GM19023 (cell line): ENCODE measurements at regions not wholly inside any gene's neighbourhood (a gene's known extent, or its start where the extent isn't known, plus 50 kb on each side); places are given as distances from the start of the nearest gene placed in this dataset.
"Not testable (repeated sequence)": the region's sequence is repeated elsewhere in the genome, so short reads cannot be mapped to it uniquely, and the experiment has no call there.

Experiments used
- ATAC-seq: cut with Tn5 transposase; IDR thresholded peaks from one replicate; pipeline ENCODE4 v1.9.1; 2021; ENCODE audit warnings: mild to moderate bottlenecking, moderate library complexity; ENCODE audit not compliant: unreplicated experiment

DNA sequence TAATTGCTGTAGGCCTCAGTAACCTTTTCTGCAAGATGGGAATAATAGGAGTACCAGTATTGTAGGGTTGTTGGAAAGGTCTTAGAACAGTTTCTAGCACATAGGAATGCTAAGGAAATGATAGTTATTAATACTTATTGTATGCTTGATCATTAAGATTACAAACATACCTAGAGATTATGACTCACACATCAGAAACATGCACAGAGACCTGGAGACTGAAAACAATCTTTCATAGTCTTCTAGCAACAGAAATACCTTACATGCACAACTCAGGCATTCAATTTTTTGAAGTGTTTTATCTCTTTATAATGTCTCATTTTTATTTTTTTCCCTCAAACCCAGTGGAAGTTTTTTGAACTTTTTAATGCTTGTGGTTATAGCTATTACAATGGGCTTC is 104.4 kb upstream of the ZBTB20 start:
- no peak for ATAC-seq

DNA sequence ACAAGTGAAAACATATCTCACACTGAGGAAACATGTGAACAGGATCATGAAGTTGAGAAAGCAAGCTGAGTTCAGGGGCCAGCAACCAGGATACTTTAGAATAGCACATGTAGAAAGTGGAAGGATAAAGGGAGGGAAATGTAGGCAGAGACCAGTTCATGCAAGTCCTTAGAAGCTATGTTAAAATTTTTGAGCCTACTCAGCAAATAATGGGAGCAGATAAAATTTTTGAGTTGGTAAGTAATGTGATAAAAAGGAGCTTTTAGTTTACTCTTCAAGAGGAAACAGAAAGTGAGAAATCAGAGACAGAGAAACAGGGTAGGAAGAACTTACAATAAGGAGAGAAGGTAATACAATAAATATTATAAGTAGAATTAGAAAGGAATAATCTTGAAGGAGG is 105.6 kb upstream of the ZBTB20 start:
- no peak for ATAC-seq

DNA sequence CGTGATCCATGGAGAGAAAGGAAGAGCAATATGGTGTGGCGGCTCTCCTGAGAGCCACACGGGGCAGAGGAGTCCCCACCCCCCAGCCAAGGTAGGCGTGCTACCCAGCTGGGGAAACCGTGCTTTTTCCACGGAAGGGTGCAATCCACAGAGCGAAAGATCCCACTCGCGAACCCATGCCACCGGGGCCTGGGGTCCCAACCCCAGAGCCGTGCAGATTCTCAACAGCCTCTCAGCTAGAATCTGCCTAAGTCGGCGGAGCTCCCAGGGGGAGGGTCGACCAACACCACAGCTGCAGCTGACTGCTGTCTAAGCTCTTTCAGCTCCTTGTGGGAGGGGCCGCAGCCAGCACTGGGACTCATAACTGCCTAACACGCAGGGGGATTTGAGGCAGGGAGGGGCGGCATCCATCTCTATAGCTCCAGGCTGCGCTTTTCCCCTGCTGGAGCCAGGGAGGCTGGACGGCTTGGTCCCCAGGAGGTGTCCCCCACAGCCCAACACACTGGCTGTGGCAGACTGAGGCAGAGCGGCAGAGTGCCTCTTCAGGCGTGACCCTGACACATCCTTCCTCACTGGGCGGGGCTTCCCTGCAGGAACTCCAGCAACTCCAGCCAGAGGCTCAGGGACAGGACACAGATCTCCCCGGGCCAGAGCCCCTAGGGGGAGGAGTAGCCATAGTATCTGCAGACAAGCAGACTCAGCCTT is 107.6 kb upstream of the ZBTB20 start:
- no peak for ATAC-seq

DNA sequence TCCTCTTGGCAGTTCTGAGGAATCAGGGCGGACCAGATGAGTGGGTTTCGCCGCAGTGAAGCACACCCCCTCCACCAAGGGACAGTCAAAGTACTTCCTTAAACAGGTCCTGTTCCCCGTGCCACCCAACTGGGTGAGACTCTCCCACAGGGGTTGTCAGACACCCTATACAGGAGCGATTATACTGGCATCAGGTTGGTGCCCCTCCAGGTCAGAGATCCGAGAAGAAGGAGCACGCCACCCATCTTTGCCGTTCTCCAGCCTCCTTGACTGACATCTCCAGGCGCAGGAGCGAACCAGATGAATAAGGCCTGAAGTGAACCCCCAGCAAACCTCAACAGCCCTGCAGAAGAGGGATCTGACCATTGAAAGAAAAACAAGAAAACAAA is 108.1 kb upstream of the ZBTB20 start:
- ATAC-seq: no peak

DNA sequence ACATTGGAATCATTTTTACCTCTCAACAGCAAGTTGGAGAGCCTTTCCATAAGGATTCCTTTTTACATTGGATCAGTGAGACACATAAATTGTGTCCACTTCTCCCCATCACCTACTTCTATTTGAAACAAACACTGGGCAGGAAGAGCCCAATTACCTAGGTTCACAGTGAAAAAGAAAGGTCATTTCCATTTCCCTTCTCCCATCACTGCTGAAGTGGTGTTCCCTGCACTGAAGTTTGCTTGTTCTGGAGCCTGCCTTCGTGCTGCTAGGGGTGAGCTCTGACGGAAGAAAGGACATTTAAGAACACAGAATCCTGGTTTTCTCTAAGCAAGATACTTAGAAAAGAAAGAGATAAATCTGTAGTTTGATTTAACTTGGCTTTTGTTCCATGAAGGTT is 123.8 kb upstream of the ZBTB20 start:
- no peak for ATAC-seq

DNA sequence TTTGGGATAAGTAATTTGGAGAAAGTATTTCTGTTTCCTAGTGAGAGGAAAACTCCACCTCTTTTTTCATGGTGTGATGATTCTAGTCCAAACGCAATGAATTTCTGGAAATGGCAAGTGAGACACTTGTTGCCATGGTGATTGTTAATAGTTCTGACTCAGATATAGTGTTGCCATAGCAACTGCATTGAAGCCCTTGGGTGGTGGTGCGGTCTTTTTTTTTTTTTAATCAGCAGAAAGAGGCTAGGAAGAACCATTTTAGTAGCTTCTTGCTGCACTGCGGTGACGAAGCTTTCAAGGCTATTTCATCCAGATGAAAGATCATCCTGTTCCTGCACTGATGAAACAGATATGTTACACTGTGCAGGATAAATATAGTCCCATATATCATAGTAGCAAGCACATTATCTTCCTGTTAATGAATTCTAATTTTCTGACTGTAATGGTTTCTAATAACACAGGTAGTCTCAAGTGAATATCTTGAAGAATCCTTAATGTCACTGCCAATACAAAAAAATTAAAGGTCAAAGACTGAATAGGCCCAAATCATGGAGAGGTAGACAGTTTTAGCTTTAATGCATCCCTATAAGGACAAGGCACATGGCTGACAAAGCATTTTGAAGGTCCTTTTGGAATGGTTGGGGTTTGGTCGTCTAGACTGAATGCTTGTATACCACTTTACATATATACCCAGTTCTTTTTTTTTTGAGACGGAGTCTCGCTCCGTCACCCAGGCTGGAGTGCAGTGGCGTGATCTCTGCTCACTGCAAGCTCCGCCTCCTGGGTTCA is 125.1 kb upstream of the ZBTB20 start:
- ATAC-seq: no peak

DNA sequence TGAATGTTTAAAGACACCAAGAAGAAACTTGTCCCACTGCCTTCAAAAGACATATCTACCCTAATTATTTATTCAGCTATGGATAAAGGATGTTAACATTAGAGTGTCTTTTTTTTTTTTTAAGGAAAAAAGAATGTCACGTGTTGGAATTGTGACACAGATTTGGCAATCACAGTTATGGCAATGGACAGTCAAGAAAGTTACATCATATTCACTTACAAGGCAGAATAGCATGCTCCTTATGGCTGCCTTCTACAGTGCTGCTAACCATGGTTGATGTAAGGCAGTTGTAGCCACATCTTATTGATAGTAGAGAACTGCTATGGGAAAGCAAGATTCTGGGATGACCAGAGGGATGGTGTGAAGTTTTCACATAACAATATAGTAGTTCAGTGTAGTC is 128.8 kb upstream of the ZBTB20 start:
- ATAC-seq: no peak

DNA sequence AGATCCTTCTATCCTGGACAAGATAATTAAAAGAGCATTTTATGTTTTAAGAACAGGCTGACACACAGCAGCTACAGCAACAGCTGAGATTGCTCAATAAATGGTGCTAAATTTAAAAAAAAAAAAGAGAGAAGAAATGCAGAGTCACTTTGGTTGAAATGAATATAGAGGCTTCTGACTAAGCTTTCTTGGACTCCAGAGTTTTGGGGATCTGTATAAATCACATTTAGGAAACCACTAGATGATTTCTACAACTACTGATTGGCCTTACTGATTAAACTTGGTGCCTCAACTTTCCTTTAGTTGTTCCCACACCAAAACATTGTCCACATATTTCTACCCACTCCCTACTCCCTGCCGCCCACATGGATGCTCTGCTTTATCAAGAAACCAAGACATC is 132.9 kb upstream of the ZBTB20 start:
- no peak for ATAC-seq

DNA sequence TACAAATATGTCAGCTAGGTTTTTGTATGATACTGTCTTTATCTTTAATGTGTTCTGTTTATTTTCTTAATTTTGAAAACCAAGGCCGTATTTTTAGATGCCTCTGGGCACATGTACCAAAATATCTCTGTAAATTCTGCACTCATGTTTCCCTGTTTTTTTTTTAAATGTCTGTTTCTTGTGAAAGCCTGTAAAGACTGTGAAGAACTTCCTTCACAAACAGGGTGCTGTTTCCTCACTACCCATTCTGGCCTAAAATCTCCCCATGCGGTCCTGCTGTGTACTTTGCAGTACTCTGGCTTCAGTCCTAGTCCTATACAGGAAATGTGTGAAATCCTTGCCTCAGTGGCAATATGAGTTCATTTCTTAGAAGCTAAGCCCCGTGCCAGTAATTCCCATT is 133.4 kb upstream of the ZBTB20 start:
- ATAC-seq: no peak

DNA sequence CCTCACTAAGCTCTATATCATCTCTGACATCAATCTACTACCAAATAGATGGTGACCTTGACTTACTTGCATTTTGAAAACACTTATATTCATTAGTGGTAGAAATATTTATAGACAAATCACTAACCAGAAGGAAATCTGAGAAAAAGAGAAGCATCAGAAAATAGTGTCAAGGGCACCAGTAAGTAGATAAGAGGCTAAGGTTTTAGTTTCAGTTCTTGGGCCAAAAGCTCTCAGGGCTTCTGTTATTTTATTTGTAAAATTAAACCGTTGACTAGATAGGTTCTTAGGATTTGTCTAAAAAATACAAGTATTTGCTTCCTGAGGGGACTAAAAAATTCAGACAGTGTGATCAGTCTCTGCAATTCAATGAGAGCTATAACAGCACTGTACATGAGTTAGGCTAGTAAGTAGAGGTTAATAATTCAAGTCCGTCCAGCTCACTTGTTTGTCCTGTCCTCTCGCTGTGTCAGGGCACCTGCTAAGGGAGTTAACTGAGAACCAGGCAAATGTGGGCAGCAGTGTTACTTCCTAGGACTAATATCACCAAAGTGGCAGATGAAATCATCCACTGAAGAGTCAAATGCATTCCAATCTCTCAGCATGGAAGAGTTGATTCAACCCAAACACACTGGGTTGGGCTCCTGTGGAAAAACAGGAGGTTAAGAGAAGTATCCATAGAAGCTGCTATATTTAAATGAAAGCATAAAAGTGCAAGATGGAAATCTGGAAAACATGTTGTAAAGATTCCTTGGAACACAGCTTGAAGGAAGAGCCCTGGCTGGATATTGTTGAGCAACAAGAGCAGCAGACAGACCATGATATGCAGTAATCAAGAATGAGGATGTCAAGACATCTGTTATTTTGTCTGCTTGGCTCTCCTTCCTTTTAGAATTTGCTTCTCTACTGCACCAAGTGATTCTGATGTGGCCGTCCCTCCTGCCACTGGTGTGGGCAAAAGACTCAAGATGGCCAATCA is 134.9 kb upstream of the ZBTB20 start:
- ATAC-seq: no peak

DNA sequence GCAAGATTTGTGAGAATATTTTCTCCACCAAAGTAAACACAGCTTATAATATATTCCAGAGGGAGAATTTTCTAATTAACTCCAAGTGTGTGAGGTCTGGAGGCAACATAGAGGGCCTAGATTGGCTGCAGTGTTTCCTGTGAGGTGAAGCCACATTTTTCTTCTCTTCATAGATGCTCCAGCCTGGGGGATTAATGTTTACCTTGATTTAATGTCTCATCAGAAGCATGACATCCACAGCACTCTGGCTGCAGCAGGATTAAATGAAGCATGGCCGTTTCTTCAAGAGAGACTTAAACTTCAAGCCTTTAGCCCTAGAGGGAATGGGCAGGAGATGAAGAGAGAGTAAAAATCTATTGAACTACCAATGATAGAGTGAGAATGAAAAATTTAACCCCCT is 137.9 kb upstream of the ZBTB20 start:
- ATAC-seq: no peak

DNA sequence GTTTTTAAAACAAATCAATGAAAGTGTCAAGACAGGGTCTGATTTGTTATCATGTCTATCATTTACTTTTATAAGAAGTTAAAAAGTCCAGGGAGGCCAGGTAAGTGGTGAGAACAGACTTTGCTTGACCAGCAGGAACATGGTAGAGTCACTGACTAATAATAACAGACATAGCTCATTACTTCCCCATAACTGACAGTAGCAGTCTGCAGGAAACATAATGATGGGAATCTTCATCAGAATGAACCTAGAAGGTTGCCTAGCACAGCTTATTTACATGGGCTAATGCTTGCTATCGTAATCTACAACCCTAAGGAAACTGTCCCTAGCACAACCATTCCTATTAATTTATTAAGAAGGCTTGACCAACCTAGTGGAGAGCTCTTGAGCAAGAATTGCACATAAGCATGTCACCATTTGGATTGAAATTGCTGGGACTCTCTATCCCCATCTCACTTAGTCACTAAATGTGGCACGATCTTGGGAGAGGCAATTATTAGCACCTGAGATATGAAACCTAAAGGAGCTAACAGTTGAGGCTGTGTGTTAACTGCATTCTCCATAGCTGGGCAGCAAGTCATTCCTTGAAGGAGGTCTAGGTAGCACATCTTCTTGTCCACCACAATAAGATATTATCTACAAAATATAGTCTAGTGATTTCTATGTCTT is 139.6 kb upstream of the ZBTB20 start:
- ATAC-seq: no peak

DNA sequence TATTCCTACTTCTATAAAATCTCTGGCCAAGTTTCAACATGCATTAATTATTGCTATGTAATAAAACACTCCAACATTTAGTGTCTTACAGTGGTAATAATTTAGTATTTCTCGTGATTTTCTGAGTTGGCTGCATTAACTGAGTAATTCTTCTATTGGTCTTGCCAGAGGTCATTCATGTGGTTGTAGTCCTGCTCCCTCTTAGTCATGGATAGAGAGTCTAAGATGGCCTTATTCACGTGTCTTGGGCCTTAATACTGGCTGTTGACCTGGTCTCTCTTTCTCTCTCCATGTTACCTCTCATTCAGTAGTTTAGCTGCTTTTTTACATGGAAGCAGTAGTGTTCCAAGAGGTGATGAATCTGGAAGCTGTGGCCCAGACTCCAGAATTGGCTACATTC is 140.1 kb upstream of the ZBTB20 start:
- no peak for ATAC-seq

DNA sequence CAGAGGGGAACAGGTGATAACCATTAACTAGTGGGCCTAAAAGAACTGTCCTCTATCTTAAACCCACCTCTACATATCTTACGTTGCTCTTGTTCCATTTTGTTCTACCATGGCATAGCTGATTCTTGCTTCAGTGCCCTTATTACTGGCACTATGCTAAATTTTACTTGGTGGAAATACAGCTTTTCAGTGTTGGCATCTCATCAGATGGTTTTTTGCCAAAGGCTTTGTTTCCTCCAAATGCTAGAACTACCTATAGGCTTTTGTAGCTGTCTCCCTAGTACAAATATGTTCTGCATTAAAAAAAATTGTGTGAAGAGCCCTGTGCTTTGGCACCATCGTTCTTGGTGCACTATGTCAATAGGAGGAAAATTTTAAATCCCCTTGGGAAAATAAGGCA is 145.0 kb upstream of the ZBTB20 start:
- ATAC-seq: no peak

DNA sequence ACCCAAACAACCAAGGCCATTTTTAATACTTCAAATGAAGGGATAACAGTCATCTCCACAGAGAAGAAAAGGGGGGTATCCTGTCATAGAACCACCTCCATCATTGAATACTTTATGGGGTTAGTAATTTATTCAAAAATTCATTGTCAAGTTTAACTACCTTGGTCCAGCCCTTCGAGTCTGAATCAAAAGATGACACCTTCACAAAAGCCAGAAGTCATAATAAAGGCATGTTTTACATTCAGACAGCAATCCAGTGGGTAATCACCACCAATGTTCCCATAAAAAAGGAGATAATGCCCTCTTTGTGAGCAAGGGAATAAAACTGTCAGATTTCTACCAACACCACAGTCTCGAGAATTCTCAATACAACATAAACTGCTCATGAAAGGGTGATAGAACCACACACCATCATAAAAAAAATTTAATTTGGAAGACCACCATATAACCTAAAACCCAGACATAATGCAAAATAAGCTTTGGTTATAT is 145.6 kb upstream of the ZBTB20 start:
- ATAC-seq: no peak

DNA sequence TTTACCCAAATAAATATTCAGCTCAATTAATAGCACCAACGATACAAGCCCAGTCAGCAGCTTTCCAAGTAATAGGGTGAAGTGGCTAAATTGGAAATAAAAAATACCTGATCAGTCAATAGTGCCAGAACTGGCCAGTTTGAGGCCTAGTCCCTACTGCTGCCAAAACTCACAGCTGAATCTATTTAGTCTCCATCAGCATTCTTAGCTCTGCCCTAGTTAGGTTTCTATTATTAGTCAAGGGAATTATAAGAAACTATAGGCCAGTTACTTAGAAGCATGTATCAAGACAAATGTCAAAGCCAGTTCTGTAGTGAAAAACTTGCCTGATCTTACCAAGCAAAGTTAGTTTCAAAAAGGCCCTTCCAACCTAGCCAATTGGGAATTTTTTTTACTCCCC is 146.2 kb upstream of the ZBTB20 start:
- ATAC-seq: no peak

DNA sequence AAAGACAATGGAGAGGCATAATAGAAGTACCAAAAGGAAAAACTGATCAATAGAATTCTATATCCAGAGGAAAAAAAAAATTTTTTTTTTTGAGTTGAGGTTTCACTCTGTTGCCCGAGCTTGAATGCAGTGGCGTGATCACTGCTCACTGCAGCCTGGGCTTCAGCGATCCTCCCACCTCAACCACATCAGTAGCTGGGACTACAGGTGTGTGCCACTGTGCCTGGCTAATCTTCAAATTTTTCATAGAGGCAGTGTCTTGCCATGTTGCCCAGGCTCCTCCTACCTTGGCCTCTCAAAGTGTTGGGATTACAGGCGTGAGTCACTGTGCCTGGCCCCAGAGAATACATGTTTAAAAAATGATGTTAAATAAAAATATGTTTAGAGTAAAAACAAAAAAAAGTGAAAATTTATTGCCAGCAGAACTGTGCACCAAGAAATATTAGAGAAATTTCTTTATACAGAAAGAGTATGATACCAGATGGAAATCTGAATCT is 154.3 kb upstream of the ZBTB20 start:
- no peak for ATAC-seq

DNA sequence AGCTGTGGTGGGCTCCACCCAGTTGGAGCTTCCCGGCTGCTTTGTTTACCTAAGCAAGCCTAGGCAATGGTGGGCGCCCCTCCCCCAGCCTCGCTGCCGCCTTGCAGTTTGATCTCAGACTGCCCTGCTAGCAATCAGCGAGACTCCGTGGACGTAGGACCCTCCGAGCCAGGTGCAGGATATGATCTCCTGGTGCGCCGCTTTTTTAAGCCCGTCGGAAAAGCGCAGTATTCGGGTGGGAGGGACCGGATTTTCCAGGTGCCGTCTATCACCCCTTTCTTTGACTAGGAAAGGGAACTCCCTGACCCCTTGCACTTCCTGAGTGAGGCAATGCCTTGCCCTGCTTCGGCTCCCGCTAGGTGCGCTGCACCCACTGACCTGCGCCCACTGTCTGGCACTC is 170.9 kb upstream of the ZBTB20 start:
- ATAC-seq: not testable (repeated sequence)

DNA sequence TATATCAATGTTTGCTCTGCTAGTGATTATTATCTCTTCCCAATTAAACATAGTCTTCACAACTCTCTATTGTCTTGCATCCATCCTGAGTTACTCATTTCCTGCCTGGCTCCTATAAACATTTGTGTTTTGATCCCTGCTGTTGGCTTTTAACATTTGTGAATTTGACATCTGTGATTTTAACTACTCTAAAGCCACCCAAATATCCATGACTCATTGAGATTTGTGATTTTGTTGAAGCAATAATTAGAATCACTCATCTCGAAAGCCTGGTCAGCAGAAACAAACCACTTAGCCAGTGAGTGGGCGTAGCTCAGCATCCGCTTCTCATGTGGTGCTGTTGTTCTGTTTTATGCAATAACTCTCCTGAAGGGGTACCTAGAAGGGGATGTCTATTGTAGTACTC is 174.3 kb upstream of the ZBTB20 start:
- no peak for ATAC-seq

DNA sequence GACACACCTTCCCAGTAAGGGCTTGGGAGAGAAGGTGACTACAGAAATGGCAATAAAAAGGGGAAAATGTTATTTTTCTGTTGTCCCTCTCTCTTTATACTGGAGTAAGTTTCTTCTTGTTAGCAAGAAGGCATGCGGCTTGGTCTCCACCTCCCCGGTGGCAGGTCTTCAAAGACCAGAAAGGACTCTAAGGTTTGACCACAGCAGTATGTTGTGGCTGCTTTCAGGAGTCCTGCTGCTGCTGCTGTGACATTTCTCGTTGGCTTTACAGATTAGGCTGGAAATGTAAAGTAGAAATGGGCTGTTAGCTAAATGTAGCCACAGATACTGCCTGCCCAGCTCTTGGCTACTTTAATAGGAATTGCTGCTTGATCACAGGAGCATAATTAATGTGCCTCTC is 175.8 kb upstream of the ZBTB20 start:
- no peak for ATAC-seq

DNA sequence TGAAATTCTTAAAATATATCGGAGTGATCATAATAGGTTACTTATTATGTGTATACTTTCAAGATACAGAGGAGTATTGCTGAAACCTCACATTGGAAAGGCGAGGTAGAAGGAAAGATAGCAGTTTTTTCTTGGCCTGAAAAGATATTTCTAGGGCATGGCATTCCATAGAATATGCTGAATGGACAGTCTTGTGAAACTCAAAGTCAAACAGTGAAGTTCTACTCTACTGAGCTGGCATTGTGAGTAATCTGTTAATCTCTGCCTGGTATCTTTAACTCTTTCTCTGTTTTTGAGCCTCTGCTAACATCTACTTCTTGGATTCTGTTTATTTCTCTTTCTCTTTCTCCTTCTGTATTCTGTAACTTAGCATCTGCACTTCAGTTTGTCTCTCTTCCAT is 176.3 kb upstream of the ZBTB20 start:
- no peak for ATAC-seq
